Common myeloid progenitor, CD34-positive (primary cell): ENCODE measurements at regions not wholly inside any gene's neighbourhood (a gene's known extent, or its start where the extent isn't known, plus 50 kb on each side); places are given as distances from the start of the nearest gene placed in this dataset.

Source experiments
- CTCF ChIA-PET: fragments of 350-600 bp; sonication (Branson Sonifier 250); formaldehyde crosslinking; loops from one replicate; lab custom pipeline; 2021; ENCODE audit warnings: antibody characterized with exemption; lab: Charles Lee
- POLR2A ChIA-PET: fragments of 350-600 bp; sonication (Branson Sonifier 250); formaldehyde crosslinking; loops from one replicate; lab custom pipeline; 2021; ENCODE audit warnings: antibody characterized with exemption; lab: Charles Lee
- DNase-seq, 3 donors: peaks; one replicate each; pipeline versions ENCODE4 v3.0.0 to v3.0.0-alpha.2; 2013
- H3K27ac ChIP-seq, 2 experiments: 1 replicate in 1 of 2; 2 replicates in 1 of 2; pipeline ENCODE4 v1.7.0; 2013; ENCODE audit warnings: inconsistent platforms in 2 of 2, low read length in 2 of 2, mild to moderate bottlenecking in 2 of 2, low read depth in 1 of 2, moderate library complexity in 1 of 2; ENCODE audit not compliant: severe bottlenecking in 2 of 2, insufficient read depth in 1 of 2, poor library complexity in 1 of 2
- H3K27me3 ChIP-seq, 5 experiments: replicated peaks in 2 of 5; 1 replicate in 3 of 5; 2 replicates in 2 of 5; pipeline versions ENCODE4 v1.6.1 to v1.7.0; 2013; ENCODE audit warnings: low read length in 4 of 5, mild to moderate bottlenecking in 2 of 5, moderate library complexity in 2 of 5, inconsistent platforms in 1 of 5; ENCODE audit not compliant: insufficient read depth in 5 of 5, control insufficient read depth in 4 of 5
- H3K36me3 ChIP-seq, 4 experiments: 1 replicate in 2 of 4; 2 replicates in 2 of 4; pipeline versions ENCODE4 v1.6.1 to v1.7.0; 2013; ENCODE audit warnings: low read length in 3 of 4, control low read depth in 1 of 4, mild to moderate bottlenecking in 1 of 4; ENCODE audit not compliant: control insufficient read depth in 4 of 4, insufficient read depth in 4 of 4
- H3K4me1 ChIP-seq, 4 experiments: 1 replicate in 3 of 4; 2 replicates in 1 of 4; pipeline versions ENCODE4 v1.6.1 to v1.7.1; 2013; ENCODE audit warnings: low read length in 3 of 4, mild to moderate bottlenecking in 3 of 4, control low read depth in 1 of 4, inconsistent platforms in 1 of 4, moderate library complexity in 1 of 4; ENCODE audit not compliant: control insufficient read depth in 4 of 4, insufficient read depth in 4 of 4; ENCODE audit errors: control extremely low read depth in 1 of 4
- H3K4me3 ChIP-seq, 7 experiments: 1 replicate in 4 of 7; 2 replicates in 3 of 7; pipeline versions ENCODE4 v1.5.1 to v1.7.0; 2013; ENCODE audit warnings: mild to moderate bottlenecking in 7 of 7, low read length in 6 of 7, moderate library complexity in 6 of 7, inconsistent platforms in 2 of 7, low read depth in 2 of 7, control low read depth in 1 of 7; ENCODE audit not compliant: insufficient read depth in 4 of 7, control insufficient read depth in 1 of 7; ENCODE audit errors: extremely low read depth in 1 of 7
- H3K9me3 ChIP-seq, 5 experiments: 1 replicate in 4 of 5; 2 replicates in 1 of 5; pipeline versions ENCODE4 v1.6.1 to v1.7.1; 2013; ENCODE audit warnings: low read length in 4 of 5, mild to moderate bottlenecking in 2 of 5, inconsistent platforms in 1 of 5, low read depth in 1 of 5, moderate library complexity in 1 of 5; ENCODE audit not compliant: control insufficient read depth in 4 of 5, insufficient read depth in 2 of 5; ENCODE audit errors: control extremely low read depth in 1 of 5
- WGBS: methylation state at CpG from one replicate; pipeline ENCODE4 v1.1.5; 2013; ENCODE audit not compliant: insufficient coverage; 5-methylcytosine and 5-hydroxymethylcytosine counted together

GRCh38 chr3:55157731-55158130 is 229.9 kb upstream of the LRTM1 start:
- Histone ChIP-seq H3K27ac (no peak overlapping the region), H3K4me1 (no peaks in the 10 kb centered on the region), H3K4me3 (no peak overlapping the region), H3K9me3 (no peaks in the 10 kb centered on the region), H3K36me3 (no peaks in the 10 kb centered on the region), H3K27me3 (no peaks in the 10 kb centered on the region)
- no CpG with 5 or more reads among the region's 1 CpG for WGBS
- ChIA-PET CTCF (no interaction called here), POLR2A (no interaction called here)
- DNase-seq = no peak

DNA sequence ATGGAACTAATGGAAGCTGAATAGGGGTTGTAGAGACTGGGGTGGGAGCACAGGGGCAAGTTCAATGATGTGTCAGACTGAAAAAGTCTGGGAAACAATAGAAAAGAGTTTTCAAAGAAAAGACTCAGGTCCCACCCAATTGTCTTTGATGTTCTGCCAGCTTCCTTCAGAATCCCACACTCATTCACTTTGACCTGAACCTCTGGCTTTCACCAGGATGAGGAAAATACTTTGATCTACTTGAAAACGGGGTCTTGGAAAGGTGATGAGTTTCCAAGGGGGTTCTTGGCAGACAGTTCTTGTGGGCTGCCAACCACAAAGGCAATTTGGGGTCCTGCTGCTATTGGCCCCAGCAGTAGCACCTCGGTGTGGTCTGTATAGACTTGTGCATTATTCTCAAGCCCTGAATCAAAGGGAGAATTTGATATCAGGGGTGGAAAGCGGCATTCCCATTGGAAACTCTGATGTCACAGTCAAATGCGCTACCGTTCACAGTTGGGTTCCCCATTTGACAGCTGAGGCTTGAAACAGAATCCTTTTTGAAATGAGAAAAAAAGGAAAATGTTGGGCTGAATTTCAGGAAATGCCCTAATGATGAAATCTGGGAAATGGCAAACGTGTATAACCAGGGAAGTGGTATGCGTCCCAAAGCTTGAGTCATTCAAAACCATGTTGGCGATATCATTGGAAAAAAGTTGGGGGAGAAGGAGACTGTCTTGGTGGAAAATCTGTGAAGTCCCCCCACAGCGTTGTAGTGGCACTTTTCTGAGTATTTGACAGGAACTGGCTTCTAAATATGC is 229.2 kb upstream of the LRTM1 start:
- 83% methylated on average over 8 of the region's 9 CpGs for WGBS
- Histone ChIP-seq H3K4me1 (no peaks in the 10 kb centered on the region), H3K27ac (no peak overlapping the region), H3K27me3 (no peaks in the 10 kb centered on the region), H3K36me3 (no peaks in the 10 kb centered on the region), H3K4me3 (no peak overlapping the region), H3K9me3 (no peaks in the 10 kb centered on the region)
- POLR2A ChIA-PET = no interaction called here
- DNase-seq = no peak
- CTCF ChIA-PET = no interaction called here

DNA sequence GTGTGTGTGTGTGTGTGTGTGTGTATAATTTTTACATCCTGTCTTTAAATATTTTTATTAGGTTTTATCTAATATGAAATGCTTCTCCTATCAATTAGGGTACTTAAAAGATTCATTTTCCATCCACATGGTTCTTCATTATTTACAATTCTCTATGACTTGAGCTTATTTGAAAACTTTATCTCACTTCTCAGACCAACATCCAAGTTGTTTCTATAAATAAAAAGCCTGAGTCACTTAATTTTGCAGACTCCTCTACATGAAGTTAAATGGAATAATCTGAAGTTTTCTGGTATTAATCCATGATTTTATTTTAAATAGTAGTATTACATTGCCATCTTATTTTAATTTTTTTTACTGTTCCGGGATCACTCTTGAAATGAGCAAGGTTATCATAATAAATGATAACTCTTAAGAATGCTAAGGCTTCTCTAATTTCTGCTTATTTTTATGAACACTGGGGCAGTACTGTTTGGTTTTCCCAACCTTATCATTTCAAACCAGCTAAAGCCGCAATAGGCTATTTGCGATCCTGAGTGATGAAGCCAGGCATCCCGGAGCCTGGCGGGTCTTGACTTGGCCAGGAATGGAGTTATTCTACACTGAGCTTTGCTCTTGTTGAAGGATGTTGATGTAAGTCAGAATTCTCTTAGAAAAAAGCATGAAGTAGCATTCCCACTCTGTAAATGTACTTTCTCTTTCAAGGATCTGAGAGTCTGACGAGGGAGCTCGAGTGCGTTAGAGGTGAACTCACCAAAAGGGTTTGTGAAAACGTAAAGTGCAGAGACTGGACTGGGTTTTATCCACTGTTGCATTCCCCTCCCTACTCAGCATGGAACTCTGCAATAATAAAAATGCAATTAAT is 220.2 kb upstream of the LRTM1 start:
- Histone ChIP-seq H3K27ac (no peak overlapping the region), H3K27me3 (no peaks in the 10 kb centered on the region), H3K4me1 (no peaks in the 10 kb centered on the region), H3K36me3 (no peaks in the 10 kb centered on the region), H3K9me3 (no peaks in the 10 kb centered on the region), H3K4me3 (no peak overlapping the region)
- DNase-seq = no peak
- 97% methylated on average over 5 of the region's 9 CpGs for WGBS
- ChIA-PET POLR2A (no interaction called here), CTCF (no interaction called here)

DNA sequence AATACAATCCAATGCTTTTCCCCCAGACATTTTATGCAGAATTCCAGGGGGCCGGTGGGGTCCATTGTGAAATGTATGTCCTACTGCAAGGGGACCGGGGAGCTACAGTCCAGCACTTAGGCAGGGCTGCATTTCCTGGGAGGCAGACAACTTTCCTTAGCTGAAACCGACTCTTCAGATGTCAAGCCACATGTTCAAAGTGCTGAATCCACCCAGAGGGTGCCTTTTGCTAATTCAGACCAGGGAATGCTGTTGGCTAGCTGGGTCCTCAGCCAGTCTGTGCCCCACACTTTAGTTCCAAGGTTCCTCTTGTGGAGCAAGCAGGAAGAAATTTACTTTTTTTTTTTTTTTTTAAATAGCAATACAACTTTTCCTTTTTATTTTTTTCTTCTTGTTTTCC is 219.5 kb upstream of the LRTM1 start:
- H3K9me3 ChIP-seq = no peaks in the 10 kb centered on the region
- no peaks in the 10 kb centered on the region for H3K36me3 ChIP-seq
- DNase-seq = no peak
- ChIA-PET POLR2A (no interaction called here), CTCF (no interaction called here)
- H3K27me3 ChIP-seq = no peaks in the 10 kb centered on the region
- H3K4me1 ChIP-seq = no peaks in the 10 kb centered on the region
- H3K27ac ChIP-seq = no peak overlapping the region
- 57% methylated on average over 3 of the region's 3 CpGs for WGBS
- no peak overlapping the region for H3K4me3 ChIP-seq

- no peaks in the 10 kb centered on the region for H3K27me3 ChIP-seq
- CTCF ChIA-PET = no interaction called here
Measured at GRCh38 chr3:55146216-55146615, 218.4 kb upstream of the LRTM1 start.

GRCh38 chr3:55144015-55144673 is 216.3 kb upstream of the LRTM1 start:
- 93% methylated on average over 3 of the region's 7 CpGs for WGBS
- Histone ChIP-seq H3K4me1 (no peaks in the 10 kb centered on the region), H3K27me3 (no peaks in the 10 kb centered on the region), H3K36me3 (no peaks in the 10 kb centered on the region), H3K27ac (no peak overlapping the region), H3K4me3 (no peak overlapping the region), H3K9me3 (no peaks in the 10 kb centered on the region)
- ChIA-PET POLR2A (no interaction called here), CTCF (no interaction called here)
- DNase-seq = no peak

More at GRCh38 chr3:55146216-55146615, 218.4 kb upstream of the LRTM1 start:
- Histone ChIP-seq H3K36me3 (no peaks in the 10 kb centered on the region), H3K9me3 (no peaks in the 10 kb centered on the region), H3K27ac (no peak overlapping the region), H3K4me3 (no peak overlapping the region), H3K4me1 (no peaks in the 10 kb centered on the region)
- POLR2A ChIA-PET = no interaction called here
- 82% methylated on average over 1 of the region's 4 CpGs for WGBS
- DNase-seq = no peak

GRCh38 chr3:55143336-55143735 is 215.5 kb upstream of the LRTM1 start:
- no peaks in the 10 kb centered on the region for H3K4me1 ChIP-seq
- H3K27ac ChIP-seq = no peak overlapping the region
- no peaks in the 10 kb centered on the region for H3K27me3 ChIP-seq
- no peak for DNase-seq
- H3K9me3 ChIP-seq = no peaks in the 10 kb centered on the region
- H3K36me3 ChIP-seq = no peaks in the 10 kb centered on the region
- CTCF ChIA-PET = no interaction called here
- POLR2A ChIA-PET = no interaction called here
- WGBS = 88% methylated on average over 2 of the region's 2 CpGs
- no peak overlapping the region for H3K4me3 ChIP-seq
